ENCODE measurements at regions not wholly inside any gene's neighbourhood (a gene's known extent, or its start where the extent isn't known, plus 50 kb on each side); places are given as distances from the start of the nearest gene placed in this dataset.
"Not testable (repeated sequence)": the region's sequence is repeated elsewhere in the genome, so short reads cannot be mapped to it uniquely, and the experiment has no call there.

DNA sequence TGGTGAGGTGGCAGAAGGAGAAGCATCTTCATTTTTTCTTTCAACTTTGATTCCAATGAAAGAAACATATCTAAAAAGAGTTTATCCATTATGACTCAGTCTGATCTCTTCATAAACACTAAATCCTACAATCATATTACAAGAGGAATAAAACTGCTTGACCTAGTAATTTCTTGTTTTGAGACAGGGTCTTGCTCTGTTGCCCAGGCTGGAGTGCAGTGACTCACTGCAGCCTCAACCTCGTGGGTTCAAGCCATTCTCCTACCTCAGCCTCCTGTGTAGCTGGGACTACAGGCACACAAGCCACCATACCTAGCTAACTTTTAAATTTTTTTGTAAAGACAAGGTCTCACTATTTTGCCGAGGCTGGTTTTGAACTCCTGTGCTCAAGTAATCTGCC lies 147.2 kb downstream of the NDUFA12 start:
- no peak for DNase-seq

GRCh38 chr12:94855853-94856252 lies 147.6 kb downstream of the NDUFA12 start:
- no peak for DNase-seq

- no peak for DNase-seq
These were observed 152.0 kb downstream of the NDUFA12 start for GRCh38 chr12:94851396-94852028.

DNA sequence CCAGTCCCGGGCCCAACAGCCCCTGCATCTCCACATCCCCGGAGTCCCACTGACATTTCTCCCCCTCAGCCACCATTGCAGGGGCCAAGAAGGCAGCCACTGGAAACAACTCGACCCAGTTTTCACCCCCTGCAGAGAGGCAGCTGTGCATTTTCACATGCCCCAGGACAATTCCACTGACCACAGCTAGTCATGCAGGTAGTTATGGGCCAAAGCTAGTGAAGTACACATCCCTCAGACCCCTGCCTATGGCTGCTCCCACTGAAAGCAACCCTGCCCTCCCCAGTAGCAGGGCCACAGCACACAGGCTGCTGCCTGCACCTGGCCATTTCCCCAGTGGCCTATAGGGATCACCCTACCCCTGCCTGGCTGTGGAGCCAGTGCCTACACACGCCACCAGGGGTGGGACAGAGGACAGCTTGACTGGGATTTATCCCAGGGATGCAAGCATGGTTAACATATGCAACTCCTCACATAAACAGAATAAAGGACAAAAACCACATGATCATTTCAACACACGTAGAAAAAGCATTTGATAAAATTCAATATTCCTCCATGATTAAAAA lies 154.0 kb downstream of the NDUFA12 start:
- DNase-seq: no peak

DNA sequence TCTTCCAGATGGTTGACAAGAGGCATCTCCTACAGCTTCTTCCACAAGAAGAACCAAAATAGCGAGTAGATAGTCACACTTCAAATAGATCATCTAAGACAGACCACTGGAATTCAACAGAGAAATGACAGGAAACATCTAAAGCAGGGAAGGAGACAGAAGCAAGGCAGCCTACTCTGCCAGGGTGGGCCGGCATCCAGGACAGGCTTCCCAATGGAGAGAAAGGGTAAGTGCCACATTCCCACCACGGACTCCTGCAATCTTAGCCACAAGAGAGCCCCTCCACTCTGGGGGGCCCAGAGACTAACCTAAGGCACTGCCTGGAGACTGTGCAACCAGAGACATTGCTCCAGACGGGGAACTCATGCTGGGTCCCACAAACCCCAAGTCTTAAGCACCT lies 154.5 kb downstream of the NDUFA12 start:
- no peak for DNase-seq

- DNase-seq: no peak
These were observed 158.4 kb downstream of the NDUFA12 start for GRCh38 chr12:94845110-94845509.

DNA sequence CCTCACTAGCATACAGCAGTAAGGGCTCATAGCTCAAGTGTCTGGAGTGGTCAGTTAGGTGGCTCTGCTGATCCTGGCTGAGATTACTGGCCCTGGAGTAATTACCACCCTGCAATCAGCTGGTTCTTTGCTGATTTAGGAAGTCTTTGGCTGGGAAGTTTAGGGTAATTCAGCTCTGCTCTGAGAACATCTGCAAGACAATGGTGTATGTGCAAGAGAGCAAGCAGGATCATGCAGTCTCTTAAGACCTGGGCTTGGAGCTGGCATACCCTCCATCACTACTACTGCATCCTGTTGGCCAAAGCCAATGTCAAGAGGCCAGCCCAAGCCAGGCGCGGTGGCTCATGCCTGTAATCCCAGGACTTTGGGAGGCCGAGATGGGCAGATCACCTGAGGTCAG lies 159.0 kb downstream of the NDUFA12 start:
- DNase-seq: no peak

DNA sequence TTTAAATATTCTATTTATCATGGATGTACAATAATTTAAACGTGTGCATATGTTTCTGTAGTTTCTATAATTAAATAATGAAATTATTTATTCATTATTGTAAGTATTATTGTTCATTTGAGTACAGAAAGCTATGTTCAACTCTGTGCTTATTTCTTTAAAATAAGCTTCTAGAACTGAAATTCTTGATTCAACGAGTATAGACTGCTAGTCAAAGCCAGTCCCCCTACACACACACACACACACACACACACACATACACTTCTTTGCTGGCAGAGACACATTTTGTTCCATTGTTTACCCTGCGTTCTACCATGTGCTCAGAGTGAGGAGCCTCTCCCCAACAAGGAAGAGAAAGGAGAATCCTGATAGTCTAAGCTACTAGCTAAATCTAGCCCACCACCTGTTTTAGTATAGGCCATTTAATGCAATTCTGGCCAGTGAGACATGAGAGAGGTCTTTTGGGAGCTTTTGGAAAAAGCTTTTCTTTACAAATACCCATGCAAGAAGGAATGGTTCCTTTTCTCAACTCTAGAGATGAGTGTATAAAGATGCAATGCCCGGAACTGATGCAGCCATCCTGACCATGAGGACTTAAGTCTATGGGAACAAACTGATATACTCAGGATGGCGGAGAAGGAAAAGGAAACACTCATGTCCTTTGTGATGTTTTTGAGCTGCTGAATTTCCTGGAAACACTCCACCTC lies 161.4 kb downstream of the NDUFA12 start:
- DNase-seq: no peak

DNA sequence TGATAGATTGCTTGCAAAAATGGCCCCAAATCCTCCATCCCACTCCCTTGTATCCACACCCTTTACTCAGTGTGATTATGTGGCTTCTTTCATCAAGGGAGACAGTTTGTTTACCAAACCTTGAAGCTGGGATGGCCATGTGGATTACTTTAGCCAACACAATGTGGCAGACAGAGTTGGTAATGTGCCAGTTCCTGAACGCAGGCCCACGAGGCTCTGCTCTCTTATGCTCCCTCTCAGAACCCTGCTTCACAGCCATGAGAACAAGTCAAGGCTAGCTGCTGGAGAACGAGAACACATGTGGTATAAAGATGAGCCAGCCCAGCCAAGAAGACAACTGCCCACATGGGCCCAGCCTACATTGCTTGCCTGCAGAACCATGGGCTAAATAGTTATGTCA lies 162.3 kb downstream of the NDUFA12 start:
- no peak for DNase-seq

GRCh38 chr12:94839347-94839746 lies 164.2 kb downstream of the NDUFA12 start:
- no peak for DNase-seq

DNA sequence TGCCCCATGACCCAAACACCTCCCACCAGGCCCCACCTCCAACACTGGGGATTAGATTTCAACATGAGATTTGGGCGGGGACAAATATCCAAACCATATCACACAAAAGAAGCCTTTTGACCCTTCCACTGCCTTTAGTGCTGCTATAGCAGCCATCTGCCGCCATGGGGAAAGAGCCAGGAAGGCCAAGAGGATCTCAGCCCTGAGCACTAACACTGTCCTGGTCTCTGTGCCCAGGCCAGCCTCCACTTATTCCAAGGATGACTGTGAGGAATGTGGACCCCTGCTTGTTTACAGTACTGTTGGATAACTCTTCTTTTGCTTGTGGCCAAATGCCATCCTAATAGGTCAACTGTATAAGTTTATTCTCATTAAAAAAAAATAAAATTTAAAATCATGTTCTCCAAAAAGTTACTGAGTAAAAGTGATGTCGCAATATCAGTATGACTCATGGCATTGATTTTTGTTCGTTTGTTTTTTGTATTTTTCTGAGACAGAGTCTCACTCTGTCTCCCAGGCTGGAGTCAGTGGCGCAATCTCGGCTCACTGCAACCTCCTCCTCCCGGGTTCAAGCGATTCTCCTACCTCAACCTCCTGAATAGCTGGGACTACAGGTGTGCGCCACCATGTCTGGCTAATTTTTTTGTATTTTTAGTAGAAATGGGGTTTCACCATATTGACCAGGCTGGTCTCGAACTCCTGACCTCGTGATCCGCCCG lies 166.4 kb downstream of the NDUFA12 start:
- DNase-seq: not testable (repeated sequence)

GRCh38 chr12:94834036-94834625 lies 169.4 kb downstream of the NDUFA12 start:
- no peak for DNase-seq

GRCh38 chr12:94832780-94833681 lies 170.5 kb downstream of the NDUFA12 start:
- DNase-seq: no peak

DNA sequence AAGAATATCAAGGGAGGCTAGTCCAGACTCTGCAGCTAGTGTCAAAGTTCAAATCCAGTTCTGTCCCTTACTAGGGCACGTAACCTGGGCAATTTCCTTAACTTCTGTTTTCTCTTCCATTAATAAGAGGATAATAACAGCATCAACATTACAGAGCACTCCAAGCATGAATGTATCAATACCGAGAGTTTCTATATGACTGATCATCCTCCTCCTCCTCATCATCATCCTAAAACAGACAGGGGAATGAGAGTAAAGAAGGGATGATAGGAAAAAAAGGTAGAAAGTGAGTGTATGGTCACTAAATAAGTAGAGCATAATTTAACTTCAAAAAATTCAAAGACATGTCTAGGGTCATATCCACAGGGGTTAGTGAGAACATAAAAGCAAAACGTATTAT lies 171.4 kb downstream of the NDUFA12 start:
- DNase-seq: no peak

- DNase-seq: no peak
These were observed 172.3 kb downstream of the NDUFA12 start for GRCh38 chr12:94831081-94831751.

DNA sequence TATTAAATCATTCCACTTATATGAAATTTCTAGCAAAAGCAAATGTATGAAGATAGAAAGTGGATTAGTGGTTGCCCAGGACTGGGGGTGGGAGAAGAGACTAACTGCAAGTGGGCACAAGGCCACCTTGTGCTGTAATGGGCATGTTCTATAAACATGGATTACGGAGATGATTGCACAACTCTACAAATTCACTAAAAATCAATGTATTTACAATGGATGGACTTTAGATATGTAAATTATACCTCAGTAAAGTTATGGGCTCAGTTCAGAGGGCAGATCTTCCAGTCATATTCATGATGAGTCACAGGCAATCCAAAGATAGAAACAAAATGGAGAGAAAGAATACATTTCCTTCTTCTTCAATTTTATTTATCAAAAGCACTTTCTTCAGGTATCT lies 173.9 kb downstream of the NDUFA12 start:
- DNase-seq: no peak

- no peak for DNase-seq
These were observed 168.7 kb upstream of the TMCC3 start for GRCh38 chr12:94819011-94819410.

- DNase-seq: no peak
These were observed 167.3 kb upstream of the TMCC3 start for GRCh38 chr12:94817695-94818075.

GRCh38 chr12:94817201-94817600 lies 166.8 kb upstream of the TMCC3 start:
- DNase-seq: not testable (repeated sequence)

DNA sequence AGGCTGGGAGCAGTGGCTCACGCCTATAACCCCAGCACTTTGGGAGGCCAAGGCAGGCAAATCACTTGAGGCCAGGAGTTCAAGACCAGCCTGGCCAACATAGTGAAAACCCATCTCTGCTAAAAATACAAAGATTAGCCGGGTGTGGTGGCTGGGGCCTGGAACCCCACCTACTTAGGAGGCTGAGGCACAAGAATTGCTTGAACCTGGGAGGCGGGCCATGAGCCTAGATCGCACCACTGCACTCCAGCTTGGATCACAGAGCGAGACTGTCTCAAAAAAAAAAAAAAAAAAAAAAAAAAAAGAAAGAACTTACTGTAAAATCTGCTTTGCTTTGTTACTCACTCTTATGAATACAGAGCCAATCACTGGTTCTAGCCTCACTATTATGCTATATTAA lies 166.4 kb upstream of the TMCC3 start:
- not testable (repeated sequence) for DNase-seq

GRCh38 chr12:94815958-94816357 lies 165.6 kb upstream of the TMCC3 start:
- DNase-seq: no peak

DNA sequence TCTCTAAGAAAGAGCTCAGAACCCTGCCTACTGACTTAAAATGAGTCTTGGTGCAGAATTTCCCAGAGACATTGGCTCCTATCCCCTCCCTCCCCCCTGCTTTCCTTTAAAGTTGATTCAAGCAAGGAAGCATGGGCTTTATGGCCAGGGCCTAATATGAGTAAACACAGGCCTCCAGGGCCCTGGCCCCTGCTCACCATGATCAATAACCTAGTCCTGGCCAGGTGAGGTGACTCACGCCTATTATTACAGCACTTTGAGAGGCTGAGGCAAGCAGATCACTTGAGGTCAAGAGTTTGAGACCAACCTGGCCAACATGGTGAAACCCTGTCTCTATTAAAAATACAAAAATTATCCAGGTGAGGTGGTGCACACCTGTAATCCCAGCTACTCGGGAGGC lies 165.1 kb upstream of the TMCC3 start:
- no peak for DNase-seq
